Transverse colon (tissue), 4 donors: ENCODE measurements at regions not wholly inside any gene's neighbourhood (a gene's known extent, or its start where the extent isn't known, plus 50 kb on each side); places are given as distances from the start of the nearest gene placed in this dataset.

Experiments
- POLR2A ChIP-seq: fragments of 450-650 bp; IDR thresholded peaks from one replicate; pipeline ENCODE4 v1.6.1; 2016; ENCODE audit warnings: antibody characterized with exemption, mild to moderate bottlenecking, moderate library complexity
- POLR2AphosphoS5 ChIP-seq, 3 donors: sonication (generic); formaldehyde crosslinking; IDR thresholded peaks; one replicate each; pipeline ENCODE4 v1.6.1; 2016; ENCODE audit warnings: antibody characterized with exemption in 3 of 3
- TF ChIP-seq, protein P1 (sequence below), 5 experiments: fragments of 200-600 bp in 3 of 5; fragments of 450-650 bp in 2 of 5; sonication (generic) in 3 of 5; IDR thresholded peaks; 1 replicate in 2 of 5; 2 replicates in 3 of 5; pipeline ENCODE4 v1.5.1; 2016 to 2017; ENCODE audit warnings: antibody characterized with exemption in 5 of 5, inconsistent platforms in 3 of 5, mild to moderate bottlenecking in 2 of 5, moderate library complexity in 1 of 5

DNA sequence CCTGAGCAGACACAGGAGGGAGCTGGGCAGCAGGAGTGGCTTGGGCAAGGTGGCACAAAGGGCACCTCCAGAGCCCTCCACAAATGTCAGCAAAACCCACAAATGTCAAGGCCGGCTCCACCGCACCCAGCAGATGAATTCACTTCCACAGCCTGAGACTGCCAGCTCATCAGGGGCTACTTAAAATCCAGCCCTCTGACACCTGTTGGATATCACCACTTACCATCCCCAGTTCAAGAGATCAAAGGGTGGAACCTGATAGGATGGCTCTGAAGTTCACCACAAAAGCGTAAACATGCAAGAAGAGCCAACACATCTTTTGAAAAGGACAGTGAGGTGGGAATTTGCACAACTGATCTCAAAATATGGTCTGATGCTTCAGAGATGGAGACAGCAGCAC lies 168.6 kb upstream of the GRK3 start:
- TF ChIP-seq, protein P1, sequence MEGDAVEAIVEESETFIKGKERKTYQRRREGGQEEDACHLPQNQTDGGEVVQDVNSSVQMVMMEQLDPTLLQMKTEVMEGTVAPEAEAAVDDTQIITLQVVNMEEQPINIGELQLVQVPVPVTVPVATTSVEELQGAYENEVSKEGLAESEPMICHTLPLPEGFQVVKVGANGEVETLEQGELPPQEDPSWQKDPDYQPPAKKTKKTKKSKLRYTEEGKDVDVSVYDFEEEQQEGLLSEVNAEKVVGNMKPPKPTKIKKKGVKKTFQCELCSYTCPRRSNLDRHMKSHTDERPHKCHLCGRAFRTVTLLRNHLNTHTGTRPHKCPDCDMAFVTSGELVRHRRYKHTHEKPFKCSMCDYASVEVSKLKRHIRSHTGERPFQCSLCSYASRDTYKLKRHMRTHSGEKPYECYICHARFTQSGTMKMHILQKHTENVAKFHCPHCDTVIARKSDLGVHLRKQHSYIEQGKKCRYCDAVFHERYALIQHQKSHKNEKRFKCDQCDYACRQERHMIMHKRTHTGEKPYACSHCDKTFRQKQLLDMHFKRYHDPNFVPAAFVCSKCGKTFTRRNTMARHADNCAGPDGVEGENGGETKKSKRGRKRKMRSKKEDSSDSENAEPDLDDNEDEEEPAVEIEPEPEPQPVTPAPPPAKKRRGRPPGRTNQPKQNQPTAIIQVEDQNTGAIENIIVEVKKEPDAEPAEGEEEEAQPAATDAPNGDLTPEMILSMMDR (IDR thresholded peaks at IDR 0.05) = no peak
- TF ChIP-seq POLR2A = no peak
- no peak for TF ChIP-seq POLR2AphosphoS5 (IDR thresholded peaks at IDR 0.05)
